GM18909 (cell line): ENCODE measurements at regions not wholly inside any gene's neighbourhood (a gene's known extent, or its start where the extent isn't known, plus 50 kb on each side); places are given as distances from the start of the nearest gene placed in this dataset.
"Not testable (repeated sequence)": the region's sequence is repeated elsewhere in the genome, so short reads cannot be mapped to it uniquely, and the experiment has no call there.

Experiments used
- ATAC-seq: cut with Tn5 transposase; IDR thresholded peaks from one replicate; pipeline ENCODE4 v1.9.1; 2021; ENCODE audit warnings: mild to moderate bottlenecking; ENCODE audit not compliant: unreplicated experiment, poor library complexity

DNA sequence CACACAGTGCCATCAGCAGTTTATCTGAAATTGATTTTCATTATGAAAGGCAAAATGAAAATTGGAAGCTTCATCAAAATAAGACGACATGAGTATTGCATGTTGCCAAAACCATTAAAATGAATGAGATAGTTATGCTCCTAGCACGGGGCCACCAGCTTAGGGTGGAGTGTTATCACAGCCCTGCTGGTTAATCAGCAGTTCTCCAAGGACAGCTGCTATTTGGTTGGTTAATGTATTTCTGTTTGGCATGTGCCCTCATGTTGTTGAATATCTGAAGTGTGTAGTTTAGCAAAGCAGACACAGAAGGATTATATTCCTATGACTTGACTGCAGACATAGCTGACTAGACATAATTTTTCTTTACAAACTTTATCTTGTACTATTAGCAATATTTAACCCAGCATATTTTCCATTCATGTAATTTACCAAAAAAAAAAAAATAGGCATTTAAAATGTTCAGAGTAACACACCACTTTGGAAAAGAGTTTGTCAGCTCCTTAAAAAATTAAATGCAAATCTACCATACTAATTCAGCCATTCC, 98.6 kb upstream of the PIK3R1 start:
- no peak for ATAC-seq

DNA sequence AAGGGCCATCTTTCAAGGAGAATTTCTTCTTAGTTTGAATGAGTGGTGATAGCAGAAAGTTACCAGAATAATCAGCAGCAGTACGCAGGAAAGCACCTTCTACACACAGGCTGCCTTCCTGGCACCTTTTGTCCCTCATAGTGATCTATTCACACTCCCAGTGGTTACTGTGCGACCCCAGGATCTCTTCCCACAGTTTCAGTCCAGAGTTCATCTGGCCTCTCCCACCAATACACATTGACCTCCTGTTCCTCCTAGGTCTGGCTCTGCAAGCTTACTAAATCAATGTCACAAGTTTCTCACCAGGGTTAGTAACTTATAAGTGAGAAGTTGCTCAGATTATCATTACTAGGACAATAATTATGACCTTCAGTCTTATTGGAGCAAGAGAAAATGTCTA, 99.1 kb upstream of the PIK3R1 start:
- no peak for ATAC-seq

DNA sequence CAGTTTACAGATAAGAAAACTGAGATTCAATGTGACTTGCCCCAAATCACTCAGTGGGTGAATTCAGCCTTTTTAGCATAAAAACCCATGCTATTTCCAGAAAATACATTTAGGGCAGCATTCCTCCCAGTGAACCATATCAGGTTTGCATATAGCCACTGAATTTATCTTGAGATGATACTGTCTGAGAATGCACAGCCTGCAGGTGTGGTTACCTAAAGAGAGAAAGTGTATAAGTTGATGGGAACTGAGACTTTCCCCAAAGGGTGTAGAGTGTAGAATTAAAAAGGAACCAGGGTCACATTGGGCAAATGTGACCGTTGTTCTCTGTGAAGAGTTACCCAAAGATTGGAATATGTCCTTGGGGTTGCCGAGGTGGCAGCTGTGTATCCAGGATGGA, 100.0 kb upstream of the PIK3R1 start:
- ATAC-seq: no peak

DNA sequence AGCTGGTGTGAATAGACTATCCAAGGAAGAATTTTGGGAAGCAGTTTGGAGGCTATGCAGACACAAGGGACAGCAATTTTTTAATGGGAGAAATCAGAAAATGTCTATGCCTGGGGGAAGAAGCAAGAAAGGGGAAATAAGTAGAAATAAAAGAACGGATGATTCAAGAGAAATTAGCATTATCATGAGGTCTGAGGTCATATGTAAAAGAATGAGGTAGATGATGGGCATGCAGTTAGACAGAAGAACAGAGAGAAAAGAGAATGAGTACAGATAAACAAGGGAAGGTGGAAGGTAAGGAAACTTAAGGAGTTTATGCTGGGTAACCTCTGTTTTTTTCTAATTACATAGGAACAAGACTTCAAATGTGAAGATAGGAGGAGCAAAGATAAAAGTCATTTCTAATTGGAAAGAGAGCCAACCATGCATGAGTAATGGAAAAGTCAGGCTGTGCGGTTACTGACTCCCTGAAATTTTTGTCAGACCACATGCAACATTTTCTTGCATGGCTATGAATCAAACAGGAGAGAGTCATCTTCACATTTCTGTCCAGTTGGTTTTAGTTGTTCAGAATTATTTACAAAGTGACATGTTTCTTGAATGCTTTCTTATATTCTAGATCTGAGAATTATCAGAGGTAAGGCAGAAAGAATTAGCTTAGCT, 101.0 kb upstream of the PIK3R1 start:
- ATAC-seq: no peak

DNA sequence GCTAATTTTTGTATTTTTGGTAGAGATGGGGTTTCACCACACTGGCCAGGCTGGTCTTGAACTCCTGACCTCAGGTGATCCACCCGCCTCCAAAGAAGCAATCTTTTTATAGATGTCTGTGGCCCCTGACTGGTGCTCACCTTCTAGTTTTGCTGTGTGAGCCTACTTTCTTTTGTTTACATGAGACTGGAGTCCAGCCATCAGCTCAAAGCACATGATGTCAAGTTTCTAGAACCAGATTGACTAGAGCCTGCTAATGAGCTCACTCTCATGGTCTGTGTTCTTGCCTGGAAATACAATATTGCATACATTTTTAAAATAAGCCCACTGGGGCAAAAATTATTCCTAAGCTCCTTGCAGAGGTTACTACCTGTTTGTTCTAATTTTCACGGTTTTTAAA, 102.9 kb upstream of the PIK3R1 start:
- no peak for ATAC-seq

DNA sequence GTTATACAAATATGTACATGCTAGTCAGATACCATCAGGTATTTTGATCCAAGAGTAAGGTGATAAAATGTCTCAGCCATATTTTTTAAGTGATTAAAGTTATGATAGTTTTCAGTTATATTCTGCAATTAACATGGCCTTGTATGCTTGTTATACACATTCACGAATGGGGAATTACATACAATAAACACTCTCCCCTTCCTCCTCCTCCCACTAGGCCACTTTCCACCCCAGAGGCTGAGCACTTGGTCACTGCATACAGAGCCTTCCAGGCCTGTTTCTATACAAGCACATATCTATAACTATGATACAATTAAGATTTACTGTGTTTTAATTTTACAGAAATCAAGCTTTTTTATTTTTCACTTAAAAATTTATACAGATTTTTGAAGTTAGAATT, 104.7 kb upstream of the PIK3R1 start:
- ATAC-seq: no peak

DNA sequence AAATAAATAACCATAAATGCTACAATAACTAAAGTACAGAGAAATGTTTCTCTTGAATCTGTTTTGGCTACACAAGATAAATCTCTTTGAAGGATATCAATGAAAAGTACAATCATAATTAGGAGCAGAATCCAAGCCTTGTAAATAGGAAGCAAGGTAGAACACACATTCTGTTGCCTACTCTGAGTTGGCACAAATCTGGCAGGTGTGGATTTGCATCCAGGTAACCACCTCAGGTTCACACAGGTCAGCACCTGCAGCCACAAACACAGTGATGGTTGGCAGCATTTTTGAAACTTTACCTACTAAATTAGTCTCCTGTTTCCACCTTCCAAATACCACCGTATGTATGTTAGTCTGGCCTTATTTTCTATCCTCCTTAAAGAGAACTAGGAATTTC, 105.3 kb upstream of the PIK3R1 start:
- ATAC-seq: no peak

DNA sequence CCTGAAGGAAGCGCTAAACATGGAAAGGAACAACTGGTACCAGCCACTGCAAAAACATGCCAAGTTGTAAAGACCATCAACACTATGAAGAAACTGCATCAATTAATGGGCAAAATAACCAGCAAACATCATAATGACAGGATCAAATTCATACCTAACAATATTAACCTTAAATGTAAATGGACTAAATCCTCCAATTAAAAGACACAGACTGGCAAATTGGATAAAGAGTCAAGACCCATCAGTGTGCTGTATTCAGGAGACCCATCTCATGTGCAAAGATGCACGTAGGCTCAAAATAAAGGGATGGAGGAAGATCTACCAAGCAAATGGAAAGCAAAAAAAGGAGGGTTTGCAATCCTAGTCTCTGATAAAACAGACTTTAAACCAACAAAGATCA, 111.3 kb upstream of the PIK3R1 start:
- not testable (repeated sequence) for ATAC-seq

DNA sequence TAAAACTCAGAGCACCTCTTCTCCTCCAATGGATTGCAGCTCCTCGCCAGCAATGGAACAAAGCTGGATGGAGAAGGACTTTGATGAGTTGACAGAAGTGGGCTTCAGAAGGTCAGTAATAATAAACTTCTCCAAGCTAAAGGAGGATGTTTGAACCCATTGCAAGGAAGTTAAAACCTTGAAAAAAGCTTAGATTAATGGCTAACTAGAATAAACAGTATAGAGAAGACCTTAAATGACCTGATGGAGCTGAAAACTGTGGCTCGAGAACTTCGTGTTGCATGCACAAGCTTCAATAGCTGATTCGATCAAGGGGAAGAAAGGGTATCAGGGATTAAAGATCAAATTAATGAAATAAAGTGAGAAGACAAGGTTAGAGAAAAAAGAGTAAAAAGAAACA, 112.3 kb upstream of the PIK3R1 start:
- ATAC-seq: not testable (repeated sequence)

DNA sequence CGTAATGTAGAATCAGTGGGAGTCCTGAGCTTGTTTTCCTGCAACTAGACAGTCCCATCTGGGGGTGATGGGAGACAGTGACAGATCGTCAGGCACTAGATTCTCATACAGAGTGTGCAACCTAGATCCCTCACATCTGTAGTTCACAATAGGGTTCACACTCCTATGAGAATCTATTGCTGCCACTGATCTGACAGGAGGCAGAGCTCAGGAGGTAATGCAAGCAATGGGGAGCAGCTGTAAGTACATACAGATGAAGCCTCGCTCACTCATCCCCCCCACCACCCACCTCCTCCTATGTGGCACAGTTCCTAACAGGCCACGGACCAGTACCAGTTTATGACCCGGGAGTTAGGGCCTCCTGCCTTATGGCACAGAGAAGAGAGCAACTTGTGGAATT, 116.2 kb upstream of the PIK3R1 start:
- no peak for ATAC-seq

DNA sequence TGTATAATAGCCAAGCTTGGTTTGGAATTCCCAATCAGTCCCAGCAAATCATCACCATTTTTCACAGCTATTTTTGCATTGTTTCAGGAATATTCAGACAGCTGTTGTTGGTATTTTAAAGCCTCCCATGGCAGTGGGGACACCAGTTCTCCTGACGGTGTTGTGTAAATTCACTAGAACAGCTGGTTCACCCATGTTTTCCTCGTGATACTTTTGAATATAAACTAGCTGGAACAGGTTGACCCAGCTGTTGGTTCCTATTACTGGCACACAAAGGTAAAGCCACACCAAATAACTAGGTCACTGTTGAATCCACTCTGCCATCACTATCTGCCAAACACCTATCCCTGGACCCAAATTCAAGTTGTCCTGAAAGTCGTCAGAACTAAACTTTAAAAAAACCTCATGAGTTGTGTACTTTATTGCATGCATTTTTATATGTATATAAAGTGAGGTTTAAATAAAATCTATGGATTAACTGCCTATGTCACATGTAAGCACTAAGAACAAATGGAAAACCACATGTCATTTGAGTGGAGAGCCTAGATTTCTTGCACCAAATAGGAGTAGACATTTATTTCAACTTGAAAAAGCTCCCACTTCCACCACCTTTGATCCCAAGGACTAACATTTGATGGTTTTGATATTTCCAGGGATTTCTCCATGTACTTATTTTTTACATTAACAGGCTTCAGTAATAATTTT, 121.9 kb upstream of the PIK3R1 start:
- ATAC-seq: no peak

DNA sequence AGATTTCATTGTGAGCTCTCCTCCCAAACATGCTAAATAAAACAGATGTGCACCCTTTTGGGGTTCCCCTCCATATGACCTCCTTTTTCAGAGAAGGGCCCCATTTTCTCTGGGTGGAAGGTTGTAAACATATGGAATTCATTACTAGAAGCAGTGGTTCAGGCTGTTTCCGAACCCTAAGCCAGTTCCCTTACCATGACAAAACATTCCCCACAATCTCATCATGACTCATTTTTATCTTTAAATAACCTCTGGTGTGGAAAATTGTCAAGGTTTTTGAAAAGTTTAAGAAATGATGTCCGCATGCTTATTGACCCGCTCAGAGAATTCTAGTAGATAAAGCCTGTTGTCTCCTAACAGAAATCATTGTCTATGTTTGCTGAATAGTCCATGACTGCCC, 127.3 kb upstream of the PIK3R1 start:
- no peak for ATAC-seq

DNA sequence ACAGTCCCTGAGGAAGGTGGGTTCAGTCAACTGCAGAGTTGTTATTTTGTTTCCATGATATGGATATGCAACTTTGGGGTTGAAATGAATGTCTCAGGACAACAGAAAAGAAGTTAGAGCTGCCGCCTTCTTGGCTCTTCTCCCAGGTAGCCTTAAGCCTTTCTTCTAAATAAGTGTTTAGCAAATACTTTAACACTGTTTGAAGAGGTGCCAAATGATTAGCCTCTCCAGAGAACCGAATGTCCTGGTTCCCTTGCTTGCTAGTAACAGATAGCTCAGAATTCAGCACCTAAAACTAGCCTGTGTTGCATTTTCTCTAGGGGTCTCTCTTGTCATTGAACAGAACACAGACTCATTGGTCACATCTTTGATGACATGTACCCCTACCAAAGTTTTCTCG, 127.7 kb upstream of the PIK3R1 start:
- ATAC-seq: no peak

DNA sequence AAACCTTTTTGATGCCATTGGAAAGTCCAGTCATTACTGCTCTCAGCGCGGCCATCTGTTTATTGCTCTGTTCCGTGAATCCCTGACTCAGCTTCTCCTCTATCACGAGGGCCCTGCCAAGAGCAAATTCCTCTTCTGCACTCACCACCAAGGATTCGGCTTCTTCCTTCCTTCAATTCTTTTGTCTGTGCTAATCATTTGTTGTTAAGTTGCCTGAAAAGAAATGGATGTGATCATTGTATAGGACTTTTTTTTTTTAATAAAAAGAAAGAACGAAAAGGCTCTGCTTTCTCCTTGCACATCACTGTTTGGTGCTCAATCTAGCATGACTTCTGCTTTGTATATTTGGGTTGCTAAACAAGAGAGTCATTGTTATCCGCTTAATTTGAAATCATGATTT, 128.7 kb upstream of the PIK3R1 start:
- no peak for ATAC-seq

DNA sequence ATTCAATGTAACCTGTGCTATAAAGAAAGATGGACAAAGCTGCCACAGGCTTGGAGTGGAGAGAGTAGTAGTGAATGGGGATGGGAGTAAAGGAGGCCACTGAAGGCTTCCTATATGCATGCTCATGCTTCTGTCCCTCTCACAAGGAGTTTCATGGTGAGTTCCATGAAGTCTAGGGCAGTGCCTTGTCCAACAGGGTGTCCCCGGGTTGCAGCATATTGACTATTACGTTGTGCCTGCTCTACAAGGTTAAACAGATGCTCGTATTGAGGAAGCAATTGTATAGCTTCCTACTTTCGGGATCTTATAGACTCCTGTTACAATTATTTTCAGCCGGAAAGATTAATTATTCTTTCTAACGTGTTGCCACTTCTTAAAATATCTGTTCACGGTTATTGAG, 129.1 kb upstream of the PIK3R1 start:
- ATAC-seq: no peak

DNA sequence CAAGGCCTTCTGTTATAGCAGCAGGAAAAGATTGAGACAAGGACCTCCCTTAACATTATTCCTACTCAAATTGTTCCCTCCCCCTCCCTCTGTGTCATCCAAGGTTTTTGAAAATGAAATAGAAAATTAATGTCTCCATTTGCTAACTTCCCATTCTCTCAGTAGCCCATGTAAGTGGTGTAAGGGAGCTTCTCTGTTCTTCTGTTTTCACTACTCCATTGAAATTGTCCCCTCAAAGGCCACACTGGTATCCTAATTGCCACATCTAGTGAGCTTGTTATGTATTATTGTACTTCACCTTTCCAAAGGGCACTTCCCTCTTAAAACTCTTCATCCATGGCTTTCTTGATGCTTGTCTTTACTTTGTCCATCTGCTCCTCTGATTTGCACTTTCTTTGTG, 131.2 kb upstream of the PIK3R1 start:
- ATAC-seq: no peak

DNA sequence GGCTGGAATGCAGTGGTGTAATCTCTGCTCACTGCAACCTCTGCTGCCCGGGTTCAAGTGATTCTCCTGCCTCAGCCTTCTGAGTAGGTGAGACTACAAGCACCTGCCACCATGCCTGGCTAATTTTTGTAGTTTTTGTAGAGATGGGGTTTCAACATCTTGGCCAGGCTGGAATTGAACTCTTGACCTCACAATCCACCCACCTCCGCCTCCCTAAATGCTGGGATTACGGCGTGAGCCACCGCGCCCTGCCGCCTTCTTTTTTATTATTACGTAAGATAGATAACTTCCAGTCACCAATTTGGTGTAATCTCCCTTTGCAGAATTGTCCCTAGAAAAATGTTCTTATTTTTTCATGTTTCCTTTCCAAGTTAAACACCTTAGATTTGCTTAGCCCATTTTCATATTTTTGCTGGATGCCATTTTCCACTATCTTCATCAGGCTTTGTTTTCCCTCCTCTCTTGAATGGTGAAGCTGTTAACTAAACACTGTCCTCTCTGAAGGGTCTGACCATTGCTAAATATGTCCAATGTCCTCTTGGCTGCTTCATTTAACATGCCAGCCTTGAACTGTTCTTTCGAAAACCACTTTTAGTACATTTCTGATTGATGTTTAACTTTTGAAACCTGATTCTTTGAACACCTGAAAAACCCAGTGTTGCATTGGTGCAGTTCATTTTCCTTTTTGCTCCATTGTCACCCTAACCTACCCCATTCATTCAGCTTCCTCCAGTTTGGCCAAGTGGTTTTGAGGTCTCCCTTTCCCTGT, 135.1 kb upstream of the PIK3R1 start:
- no peak for ATAC-seq

DNA sequence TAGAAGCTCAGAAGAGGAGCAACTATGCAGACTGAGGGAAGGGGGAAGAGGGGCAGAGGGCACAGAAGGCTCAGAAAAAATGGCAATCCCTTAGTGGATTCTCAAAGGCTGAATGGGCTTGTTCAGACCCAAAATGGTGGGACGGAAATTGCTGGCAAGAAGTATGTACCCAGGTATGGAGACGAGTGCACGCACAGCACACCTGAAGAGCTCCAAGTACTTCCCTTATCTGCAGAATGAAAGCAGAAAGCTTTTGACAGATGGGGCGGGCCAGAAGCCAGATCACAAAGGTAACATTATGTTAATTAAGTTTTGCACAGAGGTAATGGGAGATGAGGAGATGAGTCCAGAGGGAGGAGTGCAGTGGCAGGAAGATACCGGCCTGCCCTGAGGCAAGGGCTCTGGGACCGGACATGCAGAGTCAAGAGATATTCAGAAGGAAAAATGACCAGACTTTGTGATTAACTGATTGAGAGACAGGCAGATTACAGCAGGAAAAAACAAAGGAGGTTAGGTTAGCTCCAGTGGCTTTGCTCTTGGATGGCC, 138.1 kb upstream of the PIK3R1 start:
- no peak for ATAC-seq

DNA sequence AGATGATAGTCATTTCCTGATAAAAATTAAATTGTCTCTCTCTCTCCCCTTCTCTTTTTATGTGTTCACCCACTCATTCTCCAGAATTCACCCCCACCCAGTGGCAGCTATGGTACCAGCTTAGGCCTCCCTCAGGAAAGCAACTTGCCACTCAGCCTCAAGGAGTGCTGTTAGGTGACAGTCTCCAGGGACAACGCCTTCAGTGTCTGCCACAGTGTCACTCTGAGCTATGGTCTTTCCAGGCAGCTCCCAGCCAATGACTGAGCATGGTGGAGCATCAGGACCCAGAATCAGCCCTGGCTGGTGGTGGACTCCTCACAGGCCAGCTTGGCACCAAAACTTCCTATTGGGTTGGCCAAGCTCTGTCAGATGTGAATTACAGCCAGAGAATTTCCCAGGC, 140.9 kb upstream of the PIK3R1 start:
- ATAC-seq: no peak

DNA sequence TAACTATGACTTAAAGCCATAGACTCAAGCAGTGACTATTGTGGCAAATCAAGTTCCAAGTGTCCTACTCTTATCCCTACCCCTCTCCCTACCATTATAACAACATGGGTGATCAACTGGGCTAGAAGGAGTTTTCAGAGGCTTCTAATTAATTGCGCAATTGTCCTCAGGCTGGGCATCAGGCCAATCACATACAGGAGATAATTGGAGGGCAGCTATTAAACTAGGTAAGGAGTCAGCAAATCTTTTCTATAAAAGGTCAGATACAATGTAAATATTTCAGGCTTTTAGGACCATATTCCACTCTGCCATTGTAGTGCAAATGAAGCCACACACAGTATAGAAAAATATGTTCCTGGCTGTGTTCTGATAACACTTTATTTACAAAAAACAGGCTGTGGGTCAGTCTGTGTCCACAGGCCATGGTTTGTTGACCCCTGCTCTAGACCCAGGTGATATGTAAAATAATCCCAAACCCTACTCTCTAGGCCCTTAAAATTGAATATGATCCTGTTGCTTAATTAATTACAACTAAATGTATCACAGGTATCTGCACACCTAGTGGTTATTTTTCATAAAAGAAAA, 141.4 kb upstream of the PIK3R1 start:
- no peak for ATAC-seq

DNA sequence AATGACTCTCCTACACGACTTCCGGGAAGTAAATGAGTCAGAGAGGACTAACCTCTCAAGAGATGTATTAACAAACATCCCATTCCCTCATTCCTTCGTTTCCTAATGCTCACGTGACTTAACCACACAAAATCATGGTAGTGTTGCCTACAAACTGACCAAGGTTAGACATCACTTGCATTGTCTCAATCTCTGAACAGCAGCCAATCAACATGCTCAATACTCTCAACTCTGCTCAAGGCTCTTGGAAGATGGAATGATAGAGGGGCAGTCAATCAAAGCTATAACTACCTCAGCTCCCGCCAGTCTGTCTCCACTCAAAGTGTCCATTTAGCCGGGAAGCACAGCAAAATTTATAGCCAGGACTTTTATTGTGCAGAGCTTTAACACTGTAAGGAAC, 143.8 kb upstream of the PIK3R1 start:
- ATAC-seq: no peak
